Smooth muscle cell (in vitro differentiated cells): ENCODE measurements at regions not wholly inside any gene's neighbourhood (a gene's known extent, or its start where the extent isn't known, plus 50 kb on each side); places are given as distances from the start of the nearest gene placed in this dataset.

Experiments used
- DNase-seq: peaks from one replicate; lab custom pipeline; 2025; ENCODE audit not compliant: unreplicated experiment; lab: John Stamatoyannopoulos, UW
- H2AFZ ChIP-seq: fragments of 200-600 bp; sonication (generic); 2 replicates; pipeline ENCODE4 v1.6.0; 2016; ENCODE audit warnings: antibody characterized with exemption, low read depth, mild to moderate bottlenecking
- H3F3A ChIP-seq: fragments of 200-600 bp; sonication (generic); 2 replicates; pipeline ENCODE4 v1.6.0; 2017; ENCODE audit warnings: antibody characterized with exemption, low read depth
- H3K27ac ChIP-seq: fragments of 200-600 bp; sonication (generic); 2 replicates; pipeline ENCODE4 v1.5.1; 2016; ENCODE audit warnings: low read depth, mild to moderate bottlenecking
- H3K27me3 ChIP-seq: fragments of 200-600 bp; sonication (generic); 2 replicates; pipeline ENCODE4 v1.6.1; 2016; ENCODE audit warnings: low read depth, mild to moderate bottlenecking
- H3K36me3 ChIP-seq: fragments of 200-600 bp; sonication (generic); 2 replicates; pipeline ENCODE4 v1.5.1; 2016; ENCODE audit warnings: low read depth
- H3K4me1 ChIP-seq: fragments of 200-600 bp; sonication (generic); 2 replicates; pipeline ENCODE4 v1.5.1; 2016; ENCODE audit warnings: low read depth
- H3K4me2 ChIP-seq: fragments of 200-600 bp; sonication (generic); 2 replicates; pipeline ENCODE4 v1.6.0; 2016; ENCODE audit warnings: mild to moderate bottlenecking
- H3K4me3 ChIP-seq: fragments of 200-600 bp; sonication (generic); 2 replicates; pipeline ENCODE4 v1.5.1; 2016; ENCODE audit warnings: mild to moderate bottlenecking
- H3K79me2 ChIP-seq: fragments of 200-600 bp; sonication (generic); 2 replicates; pipeline ENCODE4 v1.6.0; 2016; ENCODE audit warnings: low read depth, mild to moderate bottlenecking
- H3K9ac ChIP-seq: fragments of 200-600 bp; sonication (generic); 2 replicates; pipeline ENCODE4 v1.6.0; 2016; ENCODE audit warnings: low read depth
- H3K9me3 ChIP-seq: fragments of 200-600 bp; sonication (generic); replicated peaks from 2 replicates; pipeline ENCODE4 v1.5.1; 2016; ENCODE audit warnings: low read depth
- H4K20me1 ChIP-seq: fragments of 200-600 bp; sonication (generic); 2 replicates; pipeline ENCODE4 v1.6.0; 2016; ENCODE audit warnings: low read depth
- CTCF ChIP-seq: fragments of 200-600 bp; sonication (generic); IDR thresholded peaks from 2 replicates; pipeline ENCODE4 v1.5.1; 2017; ENCODE audit warnings: borderline replicate concordance, mild to moderate bottlenecking, antibody characterized with exemption; ENCODE audit not compliant: insufficient read depth, poor library complexity, severe bottlenecking
- WGBS: methylation state at CpG from one replicate; pipeline ENCODE4 v1.1.7; 2016; ENCODE audit warnings: low lambda C conversion rate; 5-methylcytosine and 5-hydroxymethylcytosine counted together

GRCh38 chr20:7695635-7696034, 244.6 kb downstream of the HAO1 start:
- H3K9ac ChIP-seq = peak overlapping the region; percentile 78
- H3F3A ChIP-seq = peaks cover 3% of the 10 kb centered on the region
- no peaks in the 10 kb centered on the region for H4K20me1 ChIP-seq
- H3K4me3 ChIP-seq = no peak overlapping the region
- TF ChIP-seq CTCF = no peak
- H3K9me3 ChIP-seq = no peaks in the 10 kb centered on the region
- no peak overlapping the region for H2AFZ ChIP-seq
- H3K79me2 ChIP-seq = no peaks in the 10 kb centered on the region
- DNase-seq = no peak
- peak overlapping the region; percentile 46 for H3K4me2 ChIP-seq
- peaks cover 2% of the 10 kb centered on the region for H3K4me1 ChIP-seq
- H3K27me3 ChIP-seq = no peaks in the 10 kb centered on the region
- peak overlapping the region; percentile 94 for H3K27ac ChIP-seq
- no peaks in the 10 kb centered on the region for H3K36me3 ChIP-seq

DNA sequence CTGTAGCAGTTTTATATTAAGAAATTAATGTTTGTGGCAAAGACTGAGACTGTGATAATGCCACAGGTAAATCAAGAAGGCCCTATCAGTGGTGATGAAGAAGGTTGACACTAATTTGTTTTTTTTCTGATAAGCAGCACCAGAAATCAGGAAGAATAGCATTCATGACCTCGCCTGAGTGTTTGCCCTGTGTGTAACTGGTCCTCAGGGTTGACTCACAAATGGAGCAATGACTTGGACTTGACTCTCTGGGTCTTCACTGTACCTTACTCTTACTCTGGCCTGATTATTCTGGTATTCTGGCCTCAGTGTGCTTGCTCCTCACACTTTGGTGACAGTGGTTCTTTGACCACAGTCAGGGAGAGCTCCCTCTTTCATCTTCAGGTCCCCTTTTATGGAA, 243.9 kb downstream of the HAO1 start:
- Histone ChIP-seq H3F3A (peaks cover 3% of the 10 kb centered on the region), H3K36me3 (no peaks in the 10 kb centered on the region), H3K27me3 (no peaks in the 10 kb centered on the region), H3K4me1 (peaks cover 2% of the 10 kb centered on the region), H3K4me3 (no peak overlapping the region), H3K79me2 (no peaks in the 10 kb centered on the region), H3K9ac (peak overlapping the region; percentile 78), H3K27ac (peak overlapping the region; percentile 94), H2AFZ (no peak overlapping the region), H4K20me1 (no peaks in the 10 kb centered on the region), H3K9me3 (no peaks in the 10 kb centered on the region), H3K4me2 (peak overlapping the region; percentile 46)
- no peak for TF ChIP-seq CTCF
- DNase-seq = no peak
- 47% methylated on average over 1 of the region's 1 CpG for WGBS

GRCh38 chr20:7702141-7702540, 238.1 kb downstream of the HAO1 start:
- WGBS = 100% methylated on average over 2 of the region's 2 CpGs
- TF ChIP-seq CTCF = no peak

GRCh38 chr20:7703551-7703961, 236.7 kb downstream of the HAO1 start:
- no peak overlapping the region for H3K4me3 ChIP-seq
- H3K4me2 ChIP-seq = no peak overlapping the region
- DNase-seq = no peak
- H3K9me3 ChIP-seq = no peaks in the 10 kb centered on the region
- no peaks in the 10 kb centered on the region for H3K27me3 ChIP-seq
- 63% methylated on average over 4 of the region's 4 CpGs for WGBS
- no peak overlapping the region for H3K27ac ChIP-seq
- H3K4me1 ChIP-seq = no peaks in the 10 kb centered on the region
- H3K9ac ChIP-seq = no peak overlapping the region
- H2AFZ ChIP-seq = no peak overlapping the region
- no peaks in the 10 kb centered on the region for H4K20me1 ChIP-seq
- no peaks in the 10 kb centered on the region for H3F3A ChIP-seq
- H3K79me2 ChIP-seq = no peaks in the 10 kb centered on the region
- H3K36me3 ChIP-seq = no peaks in the 10 kb centered on the region
- no peak for TF ChIP-seq CTCF

More at GRCh38 chr20:7702141-7702540, 238.1 kb downstream of the HAO1 start:
- Histone ChIP-seq H3K9me3 (no peaks in the 10 kb centered on the region), H3K79me2 (no peaks in the 10 kb centered on the region), H3K27ac (no peak overlapping the region), H3K36me3 (no peaks in the 10 kb centered on the region), H3K4me3 (no peak overlapping the region), H3K4me1 (no peaks in the 10 kb centered on the region), H3F3A (no peaks in the 10 kb centered on the region), H2AFZ (no peak overlapping the region), H3K4me2 (no peak overlapping the region), H3K27me3 (no peaks in the 10 kb centered on the region), H3K9ac (no peak overlapping the region), H4K20me1 (no peaks in the 10 kb centered on the region)
- DNase-seq = no peak
